SK-N-MC (cell line): ENCODE measurements at regions not wholly inside any gene's neighbourhood (a gene's known extent, or its start where the extent isn't known, plus 50 kb on each side); places are given as distances from the start of the nearest gene placed in this dataset.
"Not testable (repeated sequence)": the region's sequence is repeated elsewhere in the genome, so short reads cannot be mapped to it uniquely, and the experiment has no call there.

Source experiments
- DNase-seq: peaks from one replicate; pipeline ENCODE4 v3.0.0-alpha.2; 2011; ENCODE audit warnings: low read depth, low spot score
- H3K27ac ChIP-seq: fragments of 200-600 bp; sonication (generic); 2 replicates; pipeline ENCODE4 v1.5.1; 2016; ENCODE audit warnings: mixed run types
- H3K36me3 ChIP-seq: fragments of 200-600 bp; sonication (generic); 2 replicates; pipeline ENCODE4 v1.6.1; 2017; ENCODE audit warnings: antibody characterized with exemption, low read length, mixed read lengths; ENCODE audit not compliant: insufficient read depth
- H3K4me3 ChIP-seq: fragments of 200-600 bp; sonication (generic); 2 replicates; pipeline ENCODE4 v1.5.1; 2016
- H3K9ac ChIP-seq: fragments of 200-600 bp; sonication (generic); 2 replicates; pipeline ENCODE4 v1.8.0; 2017; ENCODE audit warnings: mixed run types, mixed read lengths; ENCODE audit not compliant: insufficient read length
- H3K9me3 ChIP-seq: fragments of 200-600 bp; sonication (generic); 2 replicates; pipeline ENCODE4 v1.6.1; 2017; ENCODE audit warnings: low read depth, mild to moderate bottlenecking, antibody characterized with exemption, low read length, moderate library complexity, mixed read lengths
- EZH2 ChIP-seq: fragments of 200-600 bp; sonication (generic); IDR thresholded peaks from one replicate; pipeline ENCODE4 v1.6.1; 2017; ENCODE audit warnings: antibody characterized with exemption
- FOXP2 ChIP-seq: optimal IDR thresholded peaks from 2 replicates; pipeline ENCODE3; 2011; ENCODE audit warnings: mild to moderate bottlenecking, moderate library complexity; ENCODE audit not compliant: insufficient read depth; ENCODE audit errors: extremely low read length, control extremely low read depth
- POLR2AphosphoS5 ChIP-seq: IDR thresholded peaks from 2 replicates; pipeline ENCODE4 v1.6.1; 2012; ENCODE audit warnings: mild to moderate bottlenecking, low read depth, low read length, borderline replicate concordance

DNA sequence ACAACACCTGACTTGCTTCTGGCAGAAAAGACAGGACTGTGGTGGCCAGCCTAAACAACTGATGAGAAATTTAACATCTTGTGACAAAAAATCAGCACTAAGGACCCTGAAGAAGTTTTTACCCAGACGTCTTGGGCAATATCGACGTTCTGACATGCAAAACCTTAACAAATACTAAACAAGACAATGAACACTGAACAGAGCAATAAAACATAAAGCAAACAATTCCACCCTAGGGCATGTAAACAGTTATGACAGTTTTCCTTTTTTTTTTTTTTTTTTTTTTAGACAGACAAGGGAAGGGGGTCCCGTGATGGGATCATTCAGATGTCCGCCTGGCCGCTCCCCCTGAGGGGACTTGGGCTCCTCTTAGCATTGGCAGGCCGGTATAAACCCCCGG, 738.0 kb downstream of the SI start:
- H3K9me3 ChIP-seq, result no peaks in the 10 kb centered on the region
- no peaks in the 10 kb centered on the region for H3K36me3 ChIP-seq
- H3K4me3 ChIP-seq, result no peak overlapping the region
- no peak for TF ChIP-seq POLR2AphosphoS5
- no peak for TF ChIP-seq FOXP2
- no peak for TF ChIP-seq EZH2
- H3K9ac ChIP-seq, result no peak overlapping the region
- no peak for DNase-seq
- H3K27ac ChIP-seq, result no peak overlapping the region

DNA sequence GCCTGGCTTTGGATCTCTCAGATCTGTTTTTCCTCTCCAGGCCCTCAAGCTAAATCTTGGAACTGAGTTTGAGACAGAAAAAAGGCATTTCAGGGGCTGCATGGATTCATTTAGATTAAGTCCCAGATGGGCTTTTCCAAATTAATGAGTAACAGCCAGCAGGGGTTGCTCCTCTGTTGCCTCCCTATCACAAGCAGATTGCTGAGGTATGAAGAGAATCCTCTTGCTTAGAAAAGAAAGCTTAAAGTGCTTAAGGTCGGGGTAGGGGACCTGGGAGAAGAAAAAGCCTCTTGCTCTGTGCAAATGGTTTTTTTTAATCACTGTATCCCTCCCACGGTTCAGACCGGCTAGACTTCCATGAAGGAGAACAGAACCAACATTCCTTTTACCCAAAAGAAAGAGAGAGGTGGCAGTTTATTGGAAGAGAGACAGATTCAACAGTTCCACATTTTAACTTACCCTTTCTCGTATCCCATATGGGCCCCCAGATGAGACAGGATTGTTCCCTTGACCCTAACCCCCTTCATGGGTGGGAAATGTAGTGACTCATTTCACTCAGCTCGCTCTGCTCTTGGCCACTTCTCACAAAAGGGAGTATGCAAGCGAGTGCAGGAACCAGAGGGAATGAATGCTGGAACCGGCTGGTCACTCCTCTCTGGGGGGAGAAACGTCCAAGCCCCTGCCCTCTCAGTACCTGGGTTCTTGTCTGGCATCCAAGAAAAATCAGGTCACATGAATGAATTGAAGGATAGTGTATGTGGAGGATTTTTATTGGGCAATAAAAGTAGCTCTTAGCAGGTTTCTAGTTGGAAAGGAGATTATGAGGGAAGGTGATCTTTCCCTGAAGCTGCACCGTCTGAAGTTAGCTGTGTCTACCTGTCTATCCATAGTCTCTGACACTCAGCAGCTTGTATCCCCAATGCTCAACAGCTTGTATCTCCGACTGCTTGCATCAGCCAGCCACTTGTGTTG, 745.2 kb downstream of the SI start:
- H3K4me3 ChIP-seq, result peak overlapping the region; percentile 24; the same call in 1 of the 2 replicates
- H3K9me3 ChIP-seq, result no peaks in the 10 kb centered on the region
- no peaks in the 10 kb centered on the region for H3K36me3 ChIP-seq
- TF ChIP-seq POLR2AphosphoS5, result no peak
- no peak for TF ChIP-seq FOXP2
- no peak for TF ChIP-seq EZH2
- H3K27ac ChIP-seq, result peak overlapping the region; percentile 57; the same call in 1 of the 2 replicates
- no peak for DNase-seq
- H3K9ac ChIP-seq, result peak overlapping the region; percentile 37

DNA sequence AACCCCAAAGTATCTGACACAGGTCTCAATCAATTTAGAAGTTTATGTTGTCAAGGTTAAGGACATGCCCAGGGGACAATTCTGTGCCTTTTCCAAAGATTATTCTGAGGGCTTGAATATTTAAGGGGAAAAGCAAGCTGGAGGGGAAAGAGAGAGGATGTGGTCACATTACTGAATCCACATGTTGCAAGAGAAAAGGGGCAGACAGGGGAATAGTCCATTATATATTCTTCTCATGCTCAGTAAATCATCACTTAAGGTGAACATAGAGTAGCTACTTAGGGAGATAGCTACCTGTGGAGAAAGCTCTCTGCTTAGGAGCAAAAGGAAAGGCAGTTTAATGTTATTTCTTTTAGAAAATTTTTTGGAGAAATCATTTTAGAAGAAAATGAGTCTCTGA, 751.6 kb downstream of the SI start:
- no peak overlapping the region for H3K9ac ChIP-seq
- no peaks in the 10 kb centered on the region; the same call in 1 of the 2 replicates for H3K9me3 ChIP-seq
- H3K4me3 ChIP-seq, result no peak overlapping the region
- TF ChIP-seq POLR2AphosphoS5, result no peak; the same call in 1 of the 2 replicates
- TF ChIP-seq FOXP2, result no peak
- no peak for TF ChIP-seq EZH2
- no peaks in the 10 kb centered on the region for H3K36me3 ChIP-seq
- peak; percentile 58 for DNase-seq
- H3K27ac ChIP-seq, result peak overlapping the region; percentile 37; the same call in 1 of the 2 replicates

GRCh38 chr3:164320962-164321361, 757.3 kb downstream of the SI start:
- Histone ChIP-seq H3K27ac (no peak overlapping the region), H3K36me3 (no peaks in the 10 kb centered on the region), H3K9ac (no peak overlapping the region), H3K4me3 (no peak overlapping the region), H3K9me3 (no peaks in the 10 kb centered on the region)
- TF ChIP-seq EZH2 (no peak), FOXP2 (no peak), POLR2AphosphoS5 (no peak)
- DNase-seq, result no peak

DNA sequence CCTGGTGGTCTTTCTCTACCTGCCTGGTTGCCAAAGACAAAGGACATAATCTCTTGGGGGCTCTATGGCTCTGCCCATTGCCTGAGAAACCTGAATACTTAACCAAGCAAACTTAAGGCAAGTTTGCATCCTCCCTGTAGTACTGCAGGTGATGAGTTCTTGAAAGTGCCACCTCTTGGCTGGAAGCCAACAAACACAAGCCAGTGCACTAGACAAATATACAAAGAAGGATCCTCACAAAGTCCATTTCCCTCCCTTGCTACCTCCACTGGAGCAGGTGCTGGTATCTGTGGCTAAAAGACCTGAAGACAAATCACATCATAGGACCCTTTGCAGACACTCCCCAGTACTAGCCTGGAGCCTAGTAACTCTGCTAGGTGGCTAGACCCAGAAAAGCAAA, 772.3 kb downstream of the SI start:
- Histone ChIP-seq H3K9ac (no peak overlapping the region), H3K36me3 (no peaks in the 10 kb centered on the region), H3K9me3 (no peaks in the 10 kb centered on the region), H3K4me3 (no peak overlapping the region), H3K27ac (no peak overlapping the region)
- TF ChIP-seq EZH2, result no peak
- no peak for TF ChIP-seq POLR2AphosphoS5
- no peak for TF ChIP-seq FOXP2
- no peak for DNase-seq

GRCh38 chr3:164303894-164304293, 774.4 kb downstream of the SI start:
- no peak for DNase-seq
- no peaks in the 10 kb centered on the region for H3K36me3 ChIP-seq
- no peak overlapping the region for H3K27ac ChIP-seq
- no peaks in the 10 kb centered on the region for H3K9me3 ChIP-seq
- no peak for TF ChIP-seq POLR2AphosphoS5
- H3K9ac ChIP-seq, result no peak overlapping the region
- H3K4me3 ChIP-seq, result no peak overlapping the region

DNA sequence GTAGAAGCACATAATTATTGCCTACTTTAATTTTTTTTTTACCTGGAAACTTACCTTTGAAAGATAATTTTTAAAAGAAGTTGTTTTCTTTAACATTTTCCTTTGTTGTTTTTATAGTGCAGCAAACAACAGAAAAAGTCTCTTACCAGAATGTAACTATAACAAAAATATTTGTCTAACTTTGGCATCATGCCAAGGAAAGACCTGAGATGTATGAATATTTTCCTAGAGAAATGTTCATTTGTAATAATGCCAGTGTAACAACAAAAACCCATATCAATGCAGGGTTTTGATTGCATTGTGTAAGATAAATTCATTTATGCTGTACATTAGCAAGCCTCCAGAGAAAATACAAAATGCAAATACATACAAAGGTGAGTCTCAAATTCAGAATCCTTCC, 775.7 kb downstream of the SI start:
- no peak for TF ChIP-seq FOXP2
- TF ChIP-seq POLR2AphosphoS5, result no peak
- no peak for TF ChIP-seq EZH2
- Histone ChIP-seq H3K9me3 (no peaks in the 10 kb centered on the region), H3K9ac (no peak overlapping the region), H3K27ac (no peak overlapping the region), H3K36me3 (no peaks in the 10 kb centered on the region), H3K4me3 (no peak overlapping the region)
- DNase-seq, result no peak

DNA sequence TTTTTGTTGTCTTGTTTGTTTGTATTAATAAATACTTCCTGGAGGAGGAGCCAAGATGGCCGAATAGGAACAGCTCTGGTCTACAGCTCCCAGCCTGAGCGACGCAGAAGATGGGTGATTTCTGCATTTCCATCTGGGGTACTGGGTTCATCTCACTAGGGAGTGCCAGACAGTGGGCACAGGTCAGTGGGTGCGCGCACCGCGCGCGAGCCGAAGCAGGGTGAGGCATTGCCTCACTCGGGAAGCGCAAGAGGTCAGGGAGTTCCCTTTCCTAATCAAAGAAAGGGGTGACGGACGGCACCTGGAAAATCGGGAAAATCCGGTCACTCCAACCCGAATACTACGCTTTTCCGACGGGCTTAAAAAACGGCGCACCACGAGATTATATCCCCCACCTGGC, 786.8 kb downstream of the SI start:
- H3K4me3 ChIP-seq, H3K9me3 ChIP-seq, H3K36me3 ChIP-seq, H3K27ac ChIP-seq, H3K9ac ChIP-seq, DNase-seq: not testable (repeated sequence)

DNA sequence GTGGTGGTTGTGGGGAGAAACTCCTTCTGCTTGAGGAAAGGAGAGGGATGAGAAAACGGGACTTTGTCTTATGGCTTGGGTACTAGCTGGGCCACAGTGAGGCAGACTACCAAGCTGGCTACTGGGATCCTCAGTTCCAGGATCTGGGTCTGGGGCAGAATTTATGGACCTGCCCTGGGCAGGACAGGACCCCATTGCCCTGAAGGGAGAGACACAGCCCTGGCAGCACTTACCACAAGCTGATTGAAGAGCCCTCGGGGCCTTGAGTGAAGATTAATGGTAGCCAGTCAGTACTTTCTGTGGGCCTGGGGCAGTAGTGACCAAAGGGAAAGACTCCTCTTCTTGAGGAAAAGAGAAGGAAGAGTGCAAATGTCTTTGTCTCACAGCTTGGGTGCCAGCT, 799.7 kb downstream of the SI start:
- Histone ChIP-seq H3K4me3 (no peak overlapping the region), H3K27ac (no peak overlapping the region), H3K9me3 (no peaks in the 10 kb centered on the region), H3K36me3 (no peaks in the 10 kb centered on the region), H3K9ac (no peak overlapping the region)
- DNase-seq, result no peak
- TF ChIP-seq FOXP2 (no peak), POLR2AphosphoS5 (no peak), EZH2 (no peak)
